Astrocyte of the hippocampus (primary cell): ENCODE measurements at regions not wholly inside any gene's neighbourhood (a gene's known extent, or its start where the extent isn't known, plus 50 kb on each side); places are given as distances from the start of the nearest gene placed in this dataset.
"Not testable (repeated sequence)": the region's sequence is repeated elsewhere in the genome, so short reads cannot be mapped to it uniquely, and the experiment has no call there.

ENCODE experiments used
- DNase-seq: peaks from one replicate; pipeline ENCODE4 v3.0.0; 2011; ENCODE audit warnings: low read depth, low spot score

- DNase-seq = no peak
These were observed 103.6 kb downstream of the OTOL1 start for GRCh38 chr3:161600173-161600572.

GRCh38 chr3:161602475-161602874 is 105.9 kb downstream of the OTOL1 start:
- no peak for DNase-seq

- DNase-seq = no peak
These were observed 106.3 kb downstream of the OTOL1 start for GRCh38 chr3:161602918-161603317.

GRCh38 chr3:161607056-161607455 is 110.4 kb downstream of the OTOL1 start:
- no peak for DNase-seq

- no peak for DNase-seq
These were observed 122.7 kb downstream of the OTOL1 start for GRCh38 chr3:161619351-161619750.

GRCh38 chr3:161630794-161631193 is 134.2 kb downstream of the OTOL1 start:
- peak; percentile 31 for DNase-seq

GRCh38 chr3:161631536-161631935 is 134.9 kb downstream of the OTOL1 start:
- no peak for DNase-seq

GRCh38 chr3:161637559-161637958 is 141.0 kb downstream of the OTOL1 start:
- DNase-seq = no peak

GRCh38 chr3:161639095-161639494 is 142.5 kb downstream of the OTOL1 start:
- not testable (repeated sequence) for DNase-seq

GRCh38 chr3:161640181-161640580 is 143.6 kb downstream of the OTOL1 start:
- no peak for DNase-seq

- no peak for DNase-seq
These were observed 144.7 kb downstream of the OTOL1 start for GRCh38 chr3:161641287-161641686.

GRCh38 chr3:161644891-161645635 is 148.5 kb downstream of the OTOL1 start:
- peak; percentile 0 for DNase-seq

GRCh38 chr3:161647936-161648470 is 151.4 kb downstream of the OTOL1 start:
- no peak for DNase-seq

GRCh38 chr3:161649900-161650484 is 153.4 kb downstream of the OTOL1 start:
- peak; percentile 1 for DNase-seq

GRCh38 chr3:161657786-161658185 is 161.2 kb downstream of the OTOL1 start:
- no peak for DNase-seq

GRCh38 chr3:161671141-161671540 is 174.5 kb downstream of the OTOL1 start:
- no peak for DNase-seq

- DNase-seq = no peak
These were observed 175.9 kb downstream of the OTOL1 start for GRCh38 chr3:161672478-161672877.

- DNase-seq = no peak
These were observed 177.3 kb downstream of the OTOL1 start for GRCh38 chr3:161673866-161674265.

- DNase-seq = no peak
These were observed 177.8 kb downstream of the OTOL1 start for GRCh38 chr3:161674402-161674801.

GRCh38 chr3:161681831-161682230 is 185.2 kb downstream of the OTOL1 start:
- DNase-seq = not testable (repeated sequence)

GRCh38 chr3:161682715-161683114 is 186.1 kb downstream of the OTOL1 start:
- DNase-seq = no peak

GRCh38 chr3:161689584-161690298 is 193.1 kb downstream of the OTOL1 start:
- no peak for DNase-seq

- no peak for DNase-seq
These were observed 193.7 kb downstream of the OTOL1 start for GRCh38 chr3:161690299-161690620.
